ENCODE measurements at regions not wholly inside any gene's neighbourhood (a gene's known extent, or its start where the extent isn't known, plus 50 kb on each side); places are given as distances from the start of the nearest gene placed in this dataset.

DNA sequence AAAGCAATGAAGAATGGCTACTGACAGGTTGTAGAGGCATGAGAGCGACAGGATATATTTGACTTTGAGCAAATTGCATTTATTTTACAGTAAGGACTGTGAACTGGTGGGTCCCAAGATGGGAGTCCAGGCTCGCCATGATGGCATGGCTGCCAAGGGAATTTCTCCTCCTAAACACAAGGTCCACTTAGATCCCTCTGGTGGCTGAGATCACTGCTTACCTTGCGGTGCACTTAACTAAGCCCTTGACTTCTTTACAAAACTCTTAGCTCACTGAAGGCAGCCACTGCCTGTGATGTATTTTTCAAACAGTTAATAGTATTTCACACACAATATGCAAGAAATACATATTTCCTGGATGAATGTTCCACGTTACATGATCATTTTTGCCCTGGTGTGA, 50.3 kb upstream of the SORBS2 start:
- no peak for DNase-seq
- no TSS peak for BruUV-seq (replicated peaks)
- TF ChIP-seq, protein P1, sequence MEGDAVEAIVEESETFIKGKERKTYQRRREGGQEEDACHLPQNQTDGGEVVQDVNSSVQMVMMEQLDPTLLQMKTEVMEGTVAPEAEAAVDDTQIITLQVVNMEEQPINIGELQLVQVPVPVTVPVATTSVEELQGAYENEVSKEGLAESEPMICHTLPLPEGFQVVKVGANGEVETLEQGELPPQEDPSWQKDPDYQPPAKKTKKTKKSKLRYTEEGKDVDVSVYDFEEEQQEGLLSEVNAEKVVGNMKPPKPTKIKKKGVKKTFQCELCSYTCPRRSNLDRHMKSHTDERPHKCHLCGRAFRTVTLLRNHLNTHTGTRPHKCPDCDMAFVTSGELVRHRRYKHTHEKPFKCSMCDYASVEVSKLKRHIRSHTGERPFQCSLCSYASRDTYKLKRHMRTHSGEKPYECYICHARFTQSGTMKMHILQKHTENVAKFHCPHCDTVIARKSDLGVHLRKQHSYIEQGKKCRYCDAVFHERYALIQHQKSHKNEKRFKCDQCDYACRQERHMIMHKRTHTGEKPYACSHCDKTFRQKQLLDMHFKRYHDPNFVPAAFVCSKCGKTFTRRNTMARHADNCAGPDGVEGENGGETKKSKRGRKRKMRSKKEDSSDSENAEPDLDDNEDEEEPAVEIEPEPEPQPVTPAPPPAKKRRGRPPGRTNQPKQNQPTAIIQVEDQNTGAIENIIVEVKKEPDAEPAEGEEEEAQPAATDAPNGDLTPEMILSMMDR (IDR thresholded peaks at IDR 0.05; ENCODE audit: insufficient read depth in 1 of 2, low read depth in 1 of 2, low read length in 1 of 2, severe bottlenecking in 1 of 2, unreplicated experiment in 1 of 2): no peak
- CTCF ChIA-PET: no interaction called here
- H3K27ac Mint-ChIP-seq (ENCODE audit: unreplicated experiment): no peak overlapping the region
- intact Hi-C loops (cut with micrococcal nuclease; ENCODE audit: unreplicated experiment): no loop called here
- H3K4me1 Mint-ChIP-seq (ENCODE audit: low read depth, unreplicated experiment): peaks cover 7% of the 10 kb centered on the region
- Histone ChIP-seq H3K9me3 (no peaks in the 10 kb centered on the region), H3K4me1 (peaks cover 10% of the 10 kb centered on the region; the same call in 1 of the 2 replicates), H3K36me3 (ENCODE audit: control insufficient read depth, insufficient read depth, low read length) (no peaks in the 10 kb centered on the region), H3K27me3 (replicated peaks; ENCODE audit: control insufficient read depth, insufficient read depth, low read length) (no peaks in the 10 kb centered on the region), H3K4me3 (ENCODE audit: low read depth, low read length) (no peak overlapping the region)
- no peak overlapping the region for H3K4me3 Mint-ChIP-seq (ENCODE audit: unreplicated experiment)
- H3K9me3 Mint-ChIP-seq (ENCODE audit: unreplicated experiment): peaks cover 28% of the 10 kb centered on the region
- H3K36me3 Mint-ChIP-seq (ENCODE audit: insufficient read depth, unreplicated experiment): no peaks in the 10 kb centered on the region
- H3K27me3 Mint-ChIP-seq (ENCODE audit: insufficient read depth, unreplicated experiment): no peaks in the 10 kb centered on the region
- POLR2A ChIA-PET: no interaction called here

GRCh38 chr4:185863946-185864345, 52.0 kb upstream of the SORBS2 start:
- POLR2A ChIA-PET: no interaction called here
- TF ChIP-seq, protein P1 (IDR thresholded peaks at IDR 0.05; ENCODE audit: insufficient read depth in 1 of 2, low read depth in 1 of 2, low read length in 1 of 2, severe bottlenecking in 1 of 2, unreplicated experiment in 1 of 2): no peak
- H3K9me3 Mint-ChIP-seq (ENCODE audit: unreplicated experiment): peaks cover 16% of the 10 kb centered on the region
- H3K4me3 ChIP-seq (ENCODE audit: low read depth, low read length): no peak overlapping the region
- intact Hi-C loops (cut with micrococcal nuclease; ENCODE audit: unreplicated experiment): no loop called here
- no peak for DNase-seq
- CTCF ChIA-PET: no interaction called here
- peaks cover 10% of the 10 kb centered on the region; the same call in 1 of the 2 replicates for H3K4me1 ChIP-seq
- H3K27me3 Mint-ChIP-seq (ENCODE audit: insufficient read depth, unreplicated experiment): no peaks in the 10 kb centered on the region
- H3K27ac Mint-ChIP-seq (ENCODE audit: unreplicated experiment): no peak overlapping the region
- H3K36me3 ChIP-seq (ENCODE audit: control insufficient read depth, insufficient read depth, low read length): no peaks in the 10 kb centered on the region
- peaks cover 7% of the 10 kb centered on the region for H3K4me1 Mint-ChIP-seq (ENCODE audit: low read depth, unreplicated experiment)
- no peaks in the 10 kb centered on the region for H3K36me3 Mint-ChIP-seq (ENCODE audit: insufficient read depth, unreplicated experiment)
- no peak overlapping the region for H3K4me3 Mint-ChIP-seq (ENCODE audit: unreplicated experiment)
- BruUV-seq (replicated peaks): no TSS peak
- no peaks in the 10 kb centered on the region for H3K27me3 ChIP-seq (replicated peaks; ENCODE audit: control insufficient read depth, insufficient read depth, low read length)
- no peaks in the 10 kb centered on the region for H3K9me3 ChIP-seq

DNA sequence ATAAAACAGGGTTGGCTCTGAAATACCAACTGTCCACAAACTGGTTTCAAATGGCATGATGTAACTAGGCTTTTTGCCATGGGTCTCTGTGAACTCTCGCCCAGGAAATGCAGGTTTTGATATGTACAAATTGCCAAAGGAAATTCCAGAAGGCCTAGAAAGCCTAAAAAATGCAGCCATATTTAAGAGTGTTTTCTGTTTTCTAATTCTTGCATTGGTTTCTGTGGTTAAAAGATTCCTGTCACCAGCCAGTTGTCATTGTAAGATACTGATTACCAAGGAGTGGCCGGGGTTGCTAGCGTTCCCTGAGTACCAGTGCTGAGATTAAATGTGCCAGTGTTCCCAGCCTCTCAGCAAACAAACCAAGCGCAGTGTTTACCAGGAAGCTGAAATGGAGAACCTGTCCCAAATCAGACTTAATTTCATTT, 53.9 kb upstream of the SORBS2 start:
- POLR2A ChIA-PET: no interaction called here
- no peaks in the 10 kb centered on the region for H3K4me1 Mint-ChIP-seq (ENCODE audit: low read depth, unreplicated experiment)
- no peaks in the 10 kb centered on the region for H3K9me3 Mint-ChIP-seq (ENCODE audit: unreplicated experiment)

More for the DNA sequence above, 53.9 kb upstream of the SORBS2 start:
- no TSS peak for BruUV-seq (replicated peaks)
- intact Hi-C loops (cut with micrococcal nuclease; ENCODE audit: unreplicated experiment): no loop called here
- CTCF ChIA-PET: no interaction called here
- no peaks in the 10 kb centered on the region for H3K27me3 Mint-ChIP-seq (ENCODE audit: insufficient read depth, unreplicated experiment)
- H3K27ac Mint-ChIP-seq (ENCODE audit: unreplicated experiment): no peak overlapping the region
- Histone ChIP-seq H3K36me3 (ENCODE audit: control insufficient read depth, insufficient read depth, low read length) (no peaks in the 10 kb centered on the region), H3K9me3 (no peaks in the 10 kb centered on the region), H3K27me3 (replicated peaks; ENCODE audit: control insufficient read depth, insufficient read depth, low read length) (no peaks in the 10 kb centered on the region), H3K4me3 (ENCODE audit: low read depth, low read length) (no peak overlapping the region), H3K4me1 (peaks cover 10% of the 10 kb centered on the region; the same call in 1 of the 2 replicates)
- no peak for DNase-seq
- H3K36me3 Mint-ChIP-seq (ENCODE audit: insufficient read depth, unreplicated experiment): no peaks in the 10 kb centered on the region
- H3K4me3 Mint-ChIP-seq (ENCODE audit: unreplicated experiment): no peak overlapping the region
- TF ChIP-seq, protein P1 (IDR thresholded peaks at IDR 0.05; ENCODE audit: insufficient read depth in 1 of 2, low read depth in 1 of 2, low read length in 1 of 2, severe bottlenecking in 1 of 2, unreplicated experiment in 1 of 2): no peak
